ENCODE measurements at regions not wholly inside any gene's neighbourhood (a gene's known extent, or its start where the extent isn't known, plus 50 kb on each side); places are given as distances from the start of the nearest gene placed in this dataset.
"Not testable (repeated sequence)": the region's sequence is repeated elsewhere in the genome, so short reads cannot be mapped to it uniquely, and the experiment has no call there.

DNA sequence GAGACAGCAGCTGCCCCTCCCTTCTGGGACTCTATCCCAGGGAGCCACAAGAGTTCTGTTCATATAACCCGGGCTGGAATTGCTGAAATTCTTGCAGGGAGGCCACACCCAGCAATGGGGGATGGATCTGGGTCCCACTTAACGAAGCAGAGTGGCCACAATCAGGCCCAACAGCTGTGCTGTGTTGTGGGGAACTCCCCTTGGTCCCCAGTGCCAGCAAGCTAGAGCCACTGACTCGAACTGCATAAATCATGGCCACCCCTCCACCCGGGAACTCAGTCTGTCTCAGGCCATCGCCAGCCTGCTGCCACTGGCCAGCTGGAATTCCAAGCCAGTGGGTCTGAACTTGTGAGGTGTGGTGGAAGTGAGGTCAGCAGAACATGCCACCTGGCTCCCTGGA lies 111.1 kb downstream of the KLF8 start:
- no peak for TF ChIP-seq TCF7L2 (IDR thresholded peaks at IDR 0.05; ENCODE audit: borderline replicate concordance, low read depth, low read length)
- POLR2A ChIA-PET: no interaction called here
- no peak overlapping the region for H3K4me3 ChIP-seq (ENCODE audit: low read depth, low read length)
- no peak overlapping the region for H3K27ac ChIP-seq (ENCODE audit: extremely low read depth, low read depth, low read length)
- H3K9me3 ChIP-seq (ENCODE audit: control insufficient read depth, insufficient read depth, low read depth, low read length): no peaks in the 10 kb centered on the region
- no peaks in the 10 kb centered on the region for H3K4me1 ChIP-seq (ENCODE audit: control insufficient read depth, insufficient read depth, low read length)
- H3K36me3 ChIP-seq (ENCODE audit: control insufficient read depth in 2 of 2, insufficient read depth in 1 of 2, low read length in 2 of 2): no peaks in the 10 kb centered on the region
- CTCF ChIA-PET: no interaction called here

DNA sequence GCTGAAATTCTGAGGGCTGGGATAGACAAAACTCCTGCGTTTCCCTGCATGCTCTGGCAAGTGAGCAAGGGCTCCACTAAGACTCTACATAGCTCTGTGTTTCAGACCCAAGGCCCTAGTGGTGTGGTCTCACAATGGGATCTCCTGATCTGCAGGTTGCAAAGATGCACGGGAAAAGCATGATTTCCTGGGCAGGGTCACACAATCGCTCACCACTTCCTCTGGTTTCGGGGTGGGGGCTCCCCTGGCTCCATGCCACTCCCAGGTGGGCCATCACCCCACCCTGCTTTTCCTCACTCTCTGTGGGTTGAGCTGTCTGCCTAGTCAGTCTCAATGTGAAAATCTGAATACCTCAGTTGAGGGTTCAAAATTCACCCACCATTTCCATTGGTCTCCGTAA lies 111.5 kb downstream of the KLF8 start:
- CTCF ChIA-PET: no interaction called here
- POLR2A ChIA-PET: no interaction called here

DNA sequence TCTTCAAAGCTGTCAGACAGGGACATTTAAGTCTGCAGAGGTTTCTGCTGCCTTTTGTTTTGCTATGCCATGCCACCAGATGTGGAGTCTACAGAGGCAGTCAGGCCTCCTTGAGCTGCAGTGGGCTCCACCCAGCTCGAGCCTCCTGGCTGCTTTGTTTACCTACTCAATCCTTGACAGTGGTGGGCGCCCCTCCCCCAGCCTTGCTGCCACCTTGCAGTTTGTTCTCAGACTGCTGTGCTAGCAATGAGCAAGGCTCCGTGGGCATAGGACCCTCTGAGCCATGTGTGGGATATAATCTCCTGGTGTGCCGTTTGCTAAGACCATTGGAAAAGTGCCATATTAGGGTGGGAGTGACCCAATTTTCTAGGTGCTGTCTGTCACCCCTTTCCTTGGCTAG lies 126.0 kb downstream of the KLF8 start:
- CTCF ChIA-PET; H3K27ac ChIP-seq (ENCODE audit: extremely low read depth, low read depth, low read length); H3K36me3 ChIP-seq (ENCODE audit: control insufficient read depth in 2 of 2, insufficient read depth in 1 of 2, low read length in 2 of 2); H3K9me3 ChIP-seq (ENCODE audit: control insufficient read depth, insufficient read depth, low read depth, low read length); H3K4me3 ChIP-seq (ENCODE audit: low read depth, low read length); POLR2A ChIA-PET; H3K4me1 ChIP-seq (ENCODE audit: control insufficient read depth, insufficient read depth, low read length): not testable (repeated sequence)

More for the DNA sequence above, 111.5 kb downstream of the KLF8 start:
- Histone ChIP-seq H3K4me3 (ENCODE audit: low read depth, low read length) (no peak overlapping the region), H3K36me3 (ENCODE audit: control insufficient read depth in 2 of 2, insufficient read depth in 1 of 2, low read length in 2 of 2) (no peaks in the 10 kb centered on the region), H3K27ac (ENCODE audit: extremely low read depth, low read depth, low read length) (no peak overlapping the region), H3K4me1 (ENCODE audit: control insufficient read depth, insufficient read depth, low read length) (no peaks in the 10 kb centered on the region), H3K9me3 (ENCODE audit: control insufficient read depth, insufficient read depth, low read depth, low read length) (no peaks in the 10 kb centered on the region)
- TF ChIP-seq, protein P1, sequence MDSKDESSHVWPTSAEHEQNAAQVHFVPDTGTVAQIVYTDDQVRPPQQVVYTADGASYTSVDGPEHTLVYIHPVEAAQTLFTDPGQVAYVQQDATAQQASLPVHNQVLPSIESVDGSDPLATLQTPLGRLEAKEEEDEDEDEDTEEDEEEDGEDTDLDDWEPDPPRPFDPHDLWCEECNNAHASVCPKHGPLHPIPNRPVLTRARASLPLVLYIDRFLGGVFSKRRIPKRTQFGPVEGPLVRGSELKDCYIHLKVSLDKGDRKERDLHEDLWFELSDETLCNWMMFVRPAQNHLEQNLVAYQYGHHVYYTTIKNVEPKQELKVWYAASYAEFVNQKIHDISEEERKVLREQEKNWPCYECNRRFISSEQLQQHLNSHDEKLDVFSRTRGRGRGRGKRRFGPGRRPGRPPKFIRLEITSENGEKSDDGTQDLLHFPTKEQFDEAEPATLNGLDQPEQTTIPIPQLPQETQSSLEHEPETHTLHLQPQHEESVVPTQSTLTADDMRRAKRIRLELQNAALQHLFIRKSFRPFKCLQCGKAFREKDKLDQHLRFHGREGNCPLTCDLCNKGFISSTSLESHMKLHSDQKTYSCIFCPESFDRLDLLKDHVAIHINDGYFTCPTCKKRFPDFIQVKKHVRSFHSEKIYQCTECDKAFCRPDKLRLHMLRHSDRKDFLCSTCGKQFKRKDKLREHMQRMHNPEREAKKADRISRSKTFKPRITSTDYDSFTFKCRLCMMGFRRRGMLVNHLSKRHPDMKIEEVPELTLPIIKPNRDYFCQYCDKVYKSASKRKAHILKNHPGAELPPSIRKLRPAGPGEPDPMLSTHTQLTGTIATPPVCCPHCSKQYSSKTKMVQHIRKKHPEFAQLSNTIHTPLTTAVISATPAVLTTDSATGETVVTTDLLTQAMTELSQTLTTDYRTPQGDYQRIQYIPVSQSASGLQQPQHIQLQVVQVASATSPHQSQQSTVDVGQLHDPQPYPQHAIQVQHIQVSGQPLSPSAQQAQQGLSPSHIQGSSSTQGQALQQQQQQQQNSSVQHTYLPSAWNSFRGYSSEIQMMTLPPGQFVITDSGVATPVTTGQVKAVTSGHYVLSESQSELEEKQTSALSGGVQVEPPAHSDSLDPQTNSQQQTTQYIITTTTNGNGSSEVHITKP (tag by site-specific recombination; IDR thresholded peaks at IDR 0.05): no peak
- TF ChIP-seq ZNF146 (tag by site-specific recombination; IDR thresholded peaks at IDR 0.05) (no peak), YY2 (tag by site-specific recombination; IDR thresholded peaks at IDR 0.05) (no peak), GLI4 (tag by site-specific recombination; IDR thresholded peaks at IDR 0.05) (no peak), ZNF623 (tag by site-specific recombination; IDR thresholded peaks at IDR 0.05) (no peak), HOXC10 (CRISPR knock-in tag; IDR thresholded peaks at IDR 0.05) (no peak), TCF7L2 (IDR thresholded peaks at IDR 0.05; ENCODE audit: borderline replicate concordance, low read depth, low read length) (no peak), ZNF529 (tag by site-specific recombination; IDR thresholded peaks at IDR 0.05; ENCODE audit: insufficient replicate concordance) (no peak), ZNF670 (tag by site-specific recombination; IDR thresholded peaks at IDR 0.05; ENCODE audit: low read depth) (no peak), ZNF843 (tag by site-specific recombination; IDR thresholded peaks at IDR 0.05) (no peak), ZNF350 (tag by site-specific recombination; IDR thresholded peaks at IDR 0.05) (no peak), SCRT2 (tag by site-specific recombination; IDR thresholded peaks at IDR 0.05) (no peak), HOXD13 (CRISPR knock-in tag; IDR thresholded peaks at IDR 0.05; ENCODE audit: borderline replicate concordance) (no peak), ZNF423 (tag by site-specific recombination; IDR thresholded peaks at IDR 0.05) (no peak), ZNF555 (tag by site-specific recombination; conservative IDR thresholded peaks at IDR 0.05) (no peak), ZNF354C (tag by site-specific recombination; IDR thresholded peaks at IDR 0.05; ENCODE audit: borderline replicate concordance, low read depth) (no peak), ZNF324 (tag by site-specific recombination; IDR thresholded peaks at IDR 0.05) (no peak), ZNF558 (tag by site-specific recombination; IDR thresholded peaks at IDR 0.05) (no peak)
- TF ChIP-seq, protein P2, sequence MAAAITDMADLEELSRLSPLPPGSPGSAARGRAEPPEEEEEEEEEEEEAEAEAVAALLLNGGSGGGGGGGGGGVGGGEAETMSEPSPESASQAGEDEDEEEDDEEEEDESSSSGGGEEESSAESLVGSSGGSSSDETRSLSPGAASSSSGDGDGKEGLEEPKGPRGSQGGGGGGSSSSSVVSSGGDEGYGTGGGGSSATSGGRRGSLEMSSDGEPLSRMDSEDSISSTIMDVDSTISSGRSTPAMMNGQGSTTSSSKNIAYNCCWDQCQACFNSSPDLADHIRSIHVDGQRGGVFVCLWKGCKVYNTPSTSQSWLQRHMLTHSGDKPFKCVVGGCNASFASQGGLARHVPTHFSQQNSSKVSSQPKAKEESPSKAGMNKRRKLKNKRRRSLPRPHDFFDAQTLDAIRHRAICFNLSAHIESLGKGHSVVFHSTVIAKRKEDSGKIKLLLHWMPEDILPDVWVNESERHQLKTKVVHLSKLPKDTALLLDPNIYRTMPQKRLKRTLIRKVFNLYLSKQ (tag by site-specific recombination; IDR thresholded peaks at IDR 0.05; ENCODE audit: borderline replicate concordance): no peak

DNA sequence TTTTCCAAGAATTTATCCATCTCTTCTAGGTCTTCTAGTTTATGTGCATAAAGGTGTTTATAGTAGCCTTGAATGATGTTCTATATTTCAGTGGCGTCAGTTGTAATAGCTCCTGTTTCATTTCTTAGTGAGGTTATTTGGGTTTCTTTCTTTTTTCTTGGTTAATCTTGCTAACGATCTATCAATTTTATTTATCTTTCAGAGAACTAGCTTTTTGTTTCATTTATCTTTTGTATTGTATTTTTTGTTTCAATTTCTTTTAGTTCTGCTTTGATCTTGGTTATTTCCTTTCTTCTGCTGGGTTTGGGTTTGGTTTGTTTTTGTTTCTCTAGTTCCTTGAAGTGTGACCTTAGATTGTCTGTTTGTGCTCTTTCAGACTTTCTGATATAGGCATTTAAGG lies 133.0 kb downstream of the KLF8 start:
- POLR2A ChIA-PET; H3K36me3 ChIP-seq (ENCODE audit: control insufficient read depth in 2 of 2, insufficient read depth in 1 of 2, low read length in 2 of 2); H3K4me3 ChIP-seq (ENCODE audit: low read depth, low read length); H3K9me3 ChIP-seq (ENCODE audit: control insufficient read depth, insufficient read depth, low read depth, low read length); H3K4me1 ChIP-seq (ENCODE audit: control insufficient read depth, insufficient read depth, low read length); H3K27ac ChIP-seq (ENCODE audit: extremely low read depth, low read depth, low read length): not testable (repeated sequence)
- CTCF ChIA-PET: interaction anchor here (0.6 to 0.9 kb wide), 2 partner anchors 116 to 236 kb away, joined by 3 read pairs; no protein-coding TSS in a partner anchor

Measured in HEK293 (cell line).